Esophagus muscularis mucosa (tissue), 4 donors: ENCODE measurements at regions not wholly inside any gene's neighbourhood (a gene's known extent, or its start where the extent isn't known, plus 50 kb on each side); places are given as distances from the start of the nearest gene placed in this dataset.

Source experiments
- DNase-seq: peaks from one replicate; pipeline ENCODE4 v3.0.0-alpha.2; 2017; ENCODE audit errors: extremely low spot score
- H3K27ac ChIP-seq, 4 donors: fragments of 200-600 bp; sonication (generic); replicated peaks in 1 of 4; 1 replicate in 3 of 4; 2 replicates in 1 of 4; pipeline ENCODE4 v1.5.1; 2016 to 2019; ENCODE audit warnings: mild to moderate bottlenecking in 1 of 4
- H3K27me3 ChIP-seq, 4 donors: fragments of 200-600 bp; sonication (generic); one replicate each; pipeline versions ENCODE4 v1.5.1 to v1.6.0; 2016 to 2019
- H3K36me3 ChIP-seq, 4 donors: fragments of 200-600 bp; sonication (generic); one replicate each; pipeline ENCODE4 v1.5.1; 2016 to 2019
- H3K4me1 ChIP-seq, 4 donors: fragments of 200-600 bp; sonication (generic); one replicate each; pipeline ENCODE4 v1.5.1; 2016 to 2019
- H3K4me3 ChIP-seq, 4 donors: fragments of 200-600 bp; sonication (generic); 1 replicate in 2 of 4; 2 replicates in 2 of 4; pipeline ENCODE4 v1.5.1; 2016 to 2019; ENCODE audit warnings: mild to moderate bottlenecking in 4 of 4, moderate library complexity in 1 of 4
- H3K9me3 ChIP-seq, 4 donors: fragments of 200-600 bp; sonication (generic); 1 replicate in 3 of 4; 2 replicates in 1 of 4; pipeline ENCODE4 v1.5.1; 2016 to 2019
- EP300 ChIP-seq: sonication (generic); formaldehyde crosslinking; IDR thresholded peaks from one replicate; pipeline ENCODE4 v1.6.1; 2017; ENCODE audit warnings: antibody characterized with exemption
- POLR2A ChIP-seq: fragments of 450-650 bp; IDR thresholded peaks from one replicate; pipeline ENCODE4 v1.6.1; 2017; ENCODE audit warnings: antibody characterized with exemption, moderate library complexity, mild to moderate bottlenecking, low read depth
- POLR2AphosphoS5 ChIP-seq, 2 donors: sonication (generic); formaldehyde crosslinking; IDR thresholded peaks; one replicate each; pipeline ENCODE4 v1.6.1; 2017; ENCODE audit warnings: antibody characterized with exemption in 2 of 2
- WGBS: methylation state at CpG from one replicate; pipeline ENCODE4 v1.1.5; 2018; 5-methylcytosine and 5-hydroxymethylcytosine counted together
- intact Hi-C: fragments of 100-400 bp; cut with DNase I; formaldehyde crosslinking; loops from one replicate; pipeline ENCODE4 v1.15.1; 2023
- TF ChIP-seq, protein P1 (sequence below), 3 experiments: fragments of 200-600 bp in 2 of 3; fragments of 450-650 bp in 1 of 3; sonication (generic) in 2 of 3; IDR thresholded peaks; one replicate each; pipeline ENCODE4 v1.5.1; 2017 to 2019; ENCODE audit warnings: antibody characterized with exemption in 3 of 3, mild to moderate bottlenecking in 2 of 3, moderate library complexity in 1 of 3

DNA sequence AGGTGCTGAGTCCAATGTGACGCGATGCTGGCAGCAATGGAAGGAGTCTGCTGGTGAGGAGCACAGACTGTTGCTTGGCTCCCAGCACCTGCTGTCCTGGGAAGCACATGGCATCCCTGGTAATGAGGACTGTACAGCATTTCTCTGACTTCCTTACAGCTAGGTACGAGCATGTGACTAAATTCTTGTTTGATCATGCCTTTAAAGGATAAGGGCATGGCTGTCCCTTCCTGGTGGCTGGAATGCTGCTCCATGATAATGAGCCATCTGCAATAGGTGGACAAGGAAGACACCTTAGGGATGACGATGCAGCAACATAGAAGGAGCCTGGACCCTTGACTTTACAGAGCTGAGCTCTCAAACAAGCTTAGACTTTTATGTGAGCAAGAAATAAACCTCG is 278.0 kb upstream of the SPRED2 start:
- no peaks in the 10 kb centered on the region for H3K27me3 ChIP-seq
- no peaks in the 10 kb centered on the region for H3K36me3 ChIP-seq
- DNase-seq = no peak
- H3K27ac ChIP-seq = no peak overlapping the region
- H3K4me1 ChIP-seq = peaks cover 0 to 32% (median 10%) of the 10 kb centered on the region in 4 donors
- H3K9me3 ChIP-seq = no peaks in the 10 kb centered on the region
- WGBS = 89% methylated on average over 5 of the region's 5 CpGs
- no peak overlapping the region for H3K4me3 ChIP-seq
- no peak for TF ChIP-seq POLR2A
- TF ChIP-seq, protein P1, sequence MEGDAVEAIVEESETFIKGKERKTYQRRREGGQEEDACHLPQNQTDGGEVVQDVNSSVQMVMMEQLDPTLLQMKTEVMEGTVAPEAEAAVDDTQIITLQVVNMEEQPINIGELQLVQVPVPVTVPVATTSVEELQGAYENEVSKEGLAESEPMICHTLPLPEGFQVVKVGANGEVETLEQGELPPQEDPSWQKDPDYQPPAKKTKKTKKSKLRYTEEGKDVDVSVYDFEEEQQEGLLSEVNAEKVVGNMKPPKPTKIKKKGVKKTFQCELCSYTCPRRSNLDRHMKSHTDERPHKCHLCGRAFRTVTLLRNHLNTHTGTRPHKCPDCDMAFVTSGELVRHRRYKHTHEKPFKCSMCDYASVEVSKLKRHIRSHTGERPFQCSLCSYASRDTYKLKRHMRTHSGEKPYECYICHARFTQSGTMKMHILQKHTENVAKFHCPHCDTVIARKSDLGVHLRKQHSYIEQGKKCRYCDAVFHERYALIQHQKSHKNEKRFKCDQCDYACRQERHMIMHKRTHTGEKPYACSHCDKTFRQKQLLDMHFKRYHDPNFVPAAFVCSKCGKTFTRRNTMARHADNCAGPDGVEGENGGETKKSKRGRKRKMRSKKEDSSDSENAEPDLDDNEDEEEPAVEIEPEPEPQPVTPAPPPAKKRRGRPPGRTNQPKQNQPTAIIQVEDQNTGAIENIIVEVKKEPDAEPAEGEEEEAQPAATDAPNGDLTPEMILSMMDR (IDR thresholded peaks at IDR 0.05) = no peak
- no peak for TF ChIP-seq EP300
- no peak for TF ChIP-seq POLR2AphosphoS5 (IDR thresholded peaks at IDR 0.05)
- intact Hi-C loops = no loop called here

- TF ChIP-seq EP300 = no peak
- TF ChIP-seq POLR2A = no peak
- TF ChIP-seq, protein P1 (IDR thresholded peaks at IDR 0.05) = no peak
- no peak for TF ChIP-seq POLR2AphosphoS5 (IDR thresholded peaks at IDR 0.05)
- H3K4me3 ChIP-seq = no peak overlapping the region
- H3K27me3 ChIP-seq = no peaks in the 10 kb centered on the region
- no peak for DNase-seq
- H3K9me3 ChIP-seq = no peaks in the 10 kb centered on the region
- peaks cover 0 to 25% (median 1%) of the 10 kb centered on the region in 4 donors for H3K4me1 ChIP-seq
- intact Hi-C loops = no loop called here
- no peaks in the 10 kb centered on the region for H3K36me3 ChIP-seq
- H3K27ac ChIP-seq = no peak overlapping the region
- WGBS = 68% methylated on average over 3 of the region's 3 CpGs
Observed at GRCh38 chr2:65708086-65708485, 275.7 kb upstream of the SPRED2 start.

DNA sequence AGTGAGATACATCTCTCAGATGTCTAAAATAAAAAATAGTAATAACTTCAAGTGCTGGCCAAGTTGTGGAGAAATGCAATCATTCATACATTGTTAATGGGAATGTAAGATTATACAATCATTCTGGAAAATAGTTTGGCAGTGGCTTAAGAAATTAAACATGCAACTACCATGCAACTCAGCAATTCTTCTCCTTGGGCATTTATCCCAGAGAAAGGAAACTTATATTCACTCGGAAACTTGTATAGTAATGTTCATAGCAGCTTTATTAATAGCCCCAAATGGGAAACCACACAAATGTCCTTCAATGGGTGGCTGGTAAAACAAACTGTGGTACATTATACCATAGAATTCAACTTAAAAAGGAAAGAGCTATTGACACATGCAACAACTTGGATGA is 274.0 kb upstream of the SPRED2 start:
- Histone ChIP-seq H3K4me1 (peaks cover 0 to 25% (median 1%) of the 10 kb centered on the region in 4 donors), H3K4me3 (no peak overlapping the region), H3K27me3 (no peaks in the 10 kb centered on the region), H3K9me3 (no peaks in the 10 kb centered on the region), H3K27ac (no peak overlapping the region), H3K36me3 (no peaks in the 10 kb centered on the region)
- intact Hi-C loops = no loop called here
- WGBS = 44% methylated on average over 1 of the region's 1 CpG
- DNase-seq = no peak
- TF ChIP-seq, protein P1 (IDR thresholded peaks at IDR 0.05) = no peak
- TF ChIP-seq POLR2AphosphoS5 (IDR thresholded peaks at IDR 0.05) (no peak), EP300 (no peak), POLR2A (no peak)

DNA sequence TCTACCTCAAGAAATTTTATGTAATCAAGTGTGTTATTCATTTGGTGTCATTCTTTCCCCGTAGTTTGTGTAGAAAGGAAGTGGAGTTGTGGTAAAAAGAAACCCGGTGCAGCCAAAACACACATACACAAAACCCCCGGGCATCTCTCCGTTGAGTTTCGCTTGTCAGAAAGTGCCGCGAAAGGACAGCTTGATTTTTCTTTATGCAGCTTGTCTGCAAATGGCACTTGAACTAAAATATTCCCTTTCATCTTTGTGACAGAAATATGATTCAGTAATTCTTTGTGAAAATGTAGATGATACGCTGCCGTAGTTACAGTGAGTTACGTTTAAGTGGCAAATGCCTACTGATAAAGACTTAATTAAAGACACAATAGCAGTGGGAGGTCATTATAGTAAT is 268.8 kb upstream of the SPRED2 start:
- no peak overlapping the region for H3K4me3 ChIP-seq

GRCh38 chr2:65700720-65701119 is 268.3 kb upstream of the SPRED2 start:
- peaks cover 0 to 5% (median 0%) of the 10 kb centered on the region in 4 donors for H3K27me3 ChIP-seq
- no peaks in the 10 kb centered on the region for H3K9me3 ChIP-seq
- TF ChIP-seq POLR2A = no peak
- TF ChIP-seq EP300 = no peak
- TF ChIP-seq, protein P1 (IDR thresholded peaks at IDR 0.05) = no peak
- no peak for TF ChIP-seq POLR2AphosphoS5 (IDR thresholded peaks at IDR 0.05)
- intact Hi-C loops = no loop called here
- WGBS = 91% methylated on average over 7 of the region's 7 CpGs
- no peaks in the 10 kb centered on the region for H3K4me1 ChIP-seq
- H3K27ac ChIP-seq = no peak overlapping the region
- H3K36me3 ChIP-seq = no peaks in the 10 kb centered on the region
- H3K4me3 ChIP-seq = no peak overlapping the region
- no peak for DNase-seq

More for the DNA sequence above, 268.8 kb upstream of the SPRED2 start:
- WGBS = 93% methylated on average over 10 of the region's 10 CpGs
- Histone ChIP-seq H3K9me3 (no peaks in the 10 kb centered on the region), H3K36me3 (no peaks in the 10 kb centered on the region), H3K4me1 (no peaks in the 10 kb centered on the region), H3K27ac (no peak overlapping the region), H3K27me3 (peaks cover 0 to 5% (median 0%) of the 10 kb centered on the region in 4 donors)
- TF ChIP-seq POLR2AphosphoS5 (IDR thresholded peaks at IDR 0.05) (no peak), EP300 (no peak)
- TF ChIP-seq, protein P1 (IDR thresholded peaks at IDR 0.05) = no peak
- intact Hi-C loops = no loop called here
- no peak for DNase-seq
